Dermis microvascular lymphatic vessel endothelial cell (primary cell): ENCODE measurements at regions not wholly inside any gene's neighbourhood (a gene's known extent, or its start where the extent isn't known, plus 50 kb on each side); places are given as distances from the start of the nearest gene placed in this dataset.

Source experiments
- DNase-seq, 2 donors: peaks; one replicate each; pipeline versions ENCODE4 v3.0.0 to v3.0.0-alpha.2; 2010; ENCODE audit warnings: low read depth in 2 of 2

DNA sequence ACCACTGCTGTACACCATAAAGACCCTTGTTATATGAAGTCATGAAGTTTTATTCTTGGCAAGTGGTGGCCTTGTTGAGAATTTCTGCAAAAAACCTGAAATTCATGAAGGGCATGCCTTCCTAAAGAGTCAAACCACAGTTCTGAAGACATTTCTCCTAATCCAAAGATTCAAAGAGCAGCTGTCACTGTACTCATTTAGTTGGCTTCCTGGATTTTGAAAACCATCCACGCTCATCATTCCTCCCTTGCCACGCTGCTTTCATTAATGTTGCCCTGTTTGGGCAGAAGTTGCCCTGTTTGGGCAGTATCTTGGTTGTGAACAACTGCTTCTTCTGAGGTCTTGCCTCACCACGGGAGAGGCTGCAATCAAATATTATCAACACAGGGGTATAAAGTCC lies 560.3 kb upstream of the TLE4 start:
- DNase-seq, result no peak

DNA sequence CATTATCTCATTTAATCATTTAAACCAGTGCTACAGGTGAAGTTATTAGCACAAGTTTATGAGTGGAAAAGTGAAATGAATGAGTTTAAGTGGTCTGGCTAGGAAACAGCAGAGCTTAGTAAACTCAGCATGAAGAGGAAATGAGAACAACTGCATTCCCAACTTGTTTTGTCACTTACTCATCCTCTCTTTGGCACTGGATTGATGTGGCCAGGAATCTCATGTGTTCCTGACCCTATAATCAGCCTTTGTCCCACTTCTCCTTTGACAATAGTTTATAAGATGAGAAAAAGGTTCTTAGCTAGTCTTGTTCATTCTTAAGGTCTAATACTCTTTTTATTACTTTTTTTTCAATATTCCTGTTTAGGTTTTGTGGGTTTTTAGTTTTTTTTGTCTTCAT lies 559.2 kb upstream of the TLE4 start:
- DNase-seq, result peak; percentile 81 to 91

DNA sequence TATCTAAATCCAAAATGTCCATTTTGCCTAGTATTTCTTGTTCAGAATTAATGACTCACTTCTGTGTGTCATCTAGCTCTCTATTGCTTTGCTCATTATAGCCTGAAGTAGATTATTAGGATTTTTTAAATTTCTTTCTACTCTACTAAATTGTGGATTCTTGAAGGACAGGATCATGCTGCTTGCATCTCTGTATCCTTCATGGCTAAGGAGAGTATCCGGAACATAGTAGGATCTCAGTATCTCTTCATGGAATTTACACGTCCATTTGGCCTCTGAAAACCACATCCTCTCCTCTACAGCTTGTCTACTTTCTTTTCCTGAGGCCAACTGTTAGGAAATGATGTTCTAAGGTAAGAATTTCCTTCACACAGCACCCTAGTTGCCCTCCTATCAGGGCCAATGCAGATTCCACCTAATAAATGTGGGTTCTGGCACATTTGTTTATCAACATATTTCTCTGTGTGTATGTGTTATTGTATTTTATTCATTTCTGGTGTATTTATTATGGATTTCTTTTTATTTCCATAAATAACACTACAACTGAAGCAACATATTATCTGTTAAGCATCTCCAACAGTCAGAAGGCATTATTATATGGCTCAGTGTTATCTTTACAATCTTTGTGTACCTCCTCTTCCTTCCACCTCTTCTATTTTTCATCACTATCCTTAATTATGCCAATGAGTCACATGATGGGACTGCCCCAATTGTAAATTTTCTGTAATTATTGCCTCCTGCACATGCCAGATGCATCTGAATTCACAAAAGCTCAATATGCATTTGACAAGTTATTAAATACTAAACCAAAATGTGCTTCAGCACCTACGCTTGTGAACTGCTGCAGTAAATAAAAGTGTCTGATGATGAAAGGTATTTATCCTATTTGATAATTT lies 557.8 kb upstream of the TLE4 start:
- peak; percentile 36 to 77 for DNase-seq

DNA sequence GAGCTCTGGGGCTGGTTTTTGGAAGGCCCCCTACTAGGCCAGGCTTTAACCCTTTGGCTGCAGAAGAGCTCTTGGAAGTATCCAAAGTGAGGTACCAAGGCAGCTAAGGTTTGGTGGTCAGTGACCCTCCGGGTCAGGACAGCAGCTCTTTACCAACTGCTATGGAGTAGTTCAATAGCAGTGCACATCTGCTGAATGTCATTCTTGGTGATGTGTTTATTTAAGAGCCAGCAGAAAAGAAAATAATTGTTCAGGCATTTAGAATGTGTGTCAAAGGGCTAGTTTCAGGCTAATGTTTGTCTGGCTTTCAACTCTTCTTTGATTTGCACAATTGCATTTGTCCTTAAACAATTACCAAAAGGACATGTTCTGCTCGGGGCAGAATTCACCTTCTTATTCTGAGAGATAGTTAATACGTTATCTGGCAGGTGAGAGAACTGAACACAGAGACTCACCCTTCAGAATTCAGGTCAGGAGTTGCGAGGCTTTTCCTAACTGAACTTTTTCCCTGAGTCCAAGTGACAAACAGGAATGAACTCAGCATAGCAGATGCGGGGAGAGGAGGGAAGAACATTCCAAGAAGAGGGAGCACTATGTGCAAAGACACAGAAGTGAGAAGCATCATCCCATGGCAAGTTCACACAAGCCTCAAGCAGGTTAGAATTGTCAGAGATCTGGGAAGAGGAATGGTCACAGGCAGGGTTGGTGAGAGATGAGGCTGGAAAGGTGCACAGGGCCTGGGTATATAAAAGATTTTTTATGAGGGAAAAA lies 556.7 kb upstream of the TLE4 start:
- peak; percentile 6 to 55 for DNase-seq

DNA sequence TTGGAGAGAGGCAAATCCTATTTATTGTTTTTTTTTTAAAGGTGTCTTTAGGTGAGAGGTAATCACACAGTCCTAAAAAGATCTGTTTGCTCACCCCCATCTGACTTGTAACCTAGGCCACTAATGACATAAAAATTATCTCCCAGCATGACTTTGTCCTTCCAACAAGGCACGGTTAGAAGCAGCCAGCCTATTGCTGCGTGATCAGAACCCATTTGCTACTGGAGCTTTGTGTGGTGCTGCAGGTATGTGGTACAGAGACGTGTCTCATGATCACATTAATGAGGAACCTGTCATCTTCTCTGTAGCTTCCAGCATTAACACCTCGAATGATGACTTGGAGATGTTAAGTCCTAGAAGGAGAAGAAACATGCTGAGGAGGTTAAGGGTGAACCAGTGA lies 555.8 kb upstream of the TLE4 start:
- DNase-seq, result no peak

DNA sequence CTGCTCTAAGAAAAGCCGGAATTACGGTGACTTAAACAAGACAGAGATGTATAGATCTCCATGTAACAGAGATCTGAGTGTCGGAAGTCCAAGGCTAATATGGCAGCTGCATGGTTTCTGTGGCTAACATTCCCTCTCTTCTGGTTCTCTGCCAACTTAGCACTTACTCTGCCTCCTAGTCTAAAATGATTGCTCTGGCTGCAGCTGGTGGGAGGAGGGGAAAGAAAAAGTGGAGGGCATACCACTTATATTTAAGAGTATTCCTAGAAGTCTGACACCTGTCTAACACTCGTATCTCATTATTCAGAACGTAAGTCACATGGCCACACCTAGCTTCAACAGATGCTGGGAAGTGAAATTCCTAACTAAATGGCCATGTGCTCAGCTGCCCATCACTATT lies 551.5 kb upstream of the TLE4 start:
- no peak for DNase-seq

DNA sequence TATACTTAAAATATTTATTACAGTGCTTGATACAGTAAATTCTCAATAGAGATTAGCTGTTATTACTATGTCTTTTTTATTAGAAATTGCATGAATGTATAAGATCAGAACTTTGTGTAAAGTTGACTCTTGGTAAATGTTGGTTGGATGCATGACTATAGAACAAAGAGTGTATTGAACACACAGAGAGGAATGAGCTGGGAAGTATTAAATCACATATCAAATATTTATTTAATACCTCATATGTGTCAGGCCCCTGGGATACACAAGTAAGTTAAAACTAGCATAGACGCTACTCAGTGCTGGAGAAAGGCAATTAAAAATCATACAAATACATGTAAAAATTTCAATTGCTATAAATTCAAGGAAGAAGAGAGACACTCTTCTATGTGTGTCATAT lies 550.7 kb upstream of the TLE4 start:
- DNase-seq, result no peak

DNA sequence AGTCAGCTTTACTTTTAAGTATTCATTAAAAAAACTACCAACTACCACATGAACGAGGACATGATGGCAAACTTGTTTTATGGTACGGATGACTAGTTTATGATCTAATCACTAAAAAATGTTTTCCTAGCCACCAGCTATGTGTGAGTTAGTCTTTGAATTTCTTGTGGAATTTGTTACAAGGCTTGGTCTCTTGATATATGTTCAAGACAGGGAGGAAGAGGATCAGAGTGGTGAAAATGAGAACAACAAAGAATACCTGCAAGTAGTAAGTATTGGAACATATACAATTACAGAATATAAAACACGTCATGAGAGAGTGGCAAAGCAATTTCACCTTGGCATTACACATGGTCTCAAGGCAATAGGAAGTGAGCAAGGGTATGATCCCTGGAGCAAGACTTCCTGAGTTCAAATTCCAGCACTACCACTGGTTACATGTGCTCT lies 548.6 kb upstream of the TLE4 start:
- DNase-seq, result peak in 1 of 2 donors; percentile 59

DNA sequence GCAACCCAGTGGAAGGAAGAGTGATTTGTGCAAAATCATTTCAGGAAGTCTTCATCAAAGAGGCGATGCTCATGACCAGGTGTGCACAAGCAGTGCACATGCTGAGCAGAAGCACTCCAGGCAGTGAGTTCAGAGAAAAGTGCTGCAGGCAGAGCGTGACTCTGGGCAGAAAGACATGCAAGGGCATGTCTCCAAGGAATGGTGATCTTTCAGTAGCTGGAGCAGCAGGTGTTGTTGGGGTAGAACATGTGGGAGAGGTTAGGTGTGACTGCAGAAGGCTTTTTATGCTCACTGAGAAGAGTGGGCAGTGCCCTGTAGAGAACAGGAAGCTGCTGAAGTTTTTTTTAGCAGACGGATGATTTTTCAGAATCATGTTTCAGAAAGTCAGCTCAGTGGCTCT lies 545.4 kb upstream of the TLE4 start:
- no peak for DNase-seq

DNA sequence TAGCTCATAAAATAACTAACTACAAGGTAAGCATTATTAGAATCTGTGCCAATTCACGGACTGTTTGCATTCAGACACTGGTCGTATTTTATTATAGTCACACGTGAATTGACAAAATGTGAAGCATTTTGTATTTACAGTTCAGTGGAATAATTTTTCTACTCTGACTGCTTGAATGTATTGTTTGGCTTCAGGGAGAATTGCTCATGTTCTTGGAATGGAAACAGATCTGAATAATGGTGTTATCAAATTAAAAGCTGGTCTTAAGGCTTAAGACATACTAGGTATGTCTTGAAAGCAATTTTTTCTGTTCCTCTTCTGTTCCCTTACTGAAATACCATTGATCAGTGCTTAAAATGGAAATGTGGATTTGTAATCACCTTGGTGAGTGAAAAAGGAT lies 543.7 kb upstream of the TLE4 start:
- no peak for DNase-seq

DNA sequence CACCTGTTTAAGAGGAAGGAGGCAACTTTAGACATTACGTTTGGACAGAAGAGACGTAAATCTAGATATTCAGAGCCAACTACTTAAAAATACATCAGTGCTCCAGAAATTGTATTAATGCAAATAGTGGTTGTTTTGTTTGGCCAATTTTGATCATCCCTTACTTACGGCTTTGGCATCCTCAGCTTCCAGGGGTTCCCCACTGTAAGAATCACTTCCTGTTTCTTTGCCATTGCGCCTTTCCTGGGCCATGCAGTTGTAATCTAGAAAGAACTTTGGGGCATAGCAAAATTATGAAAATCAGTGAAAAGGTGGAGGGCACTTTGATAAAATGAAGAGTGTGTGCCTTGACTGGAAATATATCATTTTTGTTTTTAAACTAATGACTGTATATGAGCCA lies 537.2 kb upstream of the TLE4 start:
- no peak for DNase-seq

DNA sequence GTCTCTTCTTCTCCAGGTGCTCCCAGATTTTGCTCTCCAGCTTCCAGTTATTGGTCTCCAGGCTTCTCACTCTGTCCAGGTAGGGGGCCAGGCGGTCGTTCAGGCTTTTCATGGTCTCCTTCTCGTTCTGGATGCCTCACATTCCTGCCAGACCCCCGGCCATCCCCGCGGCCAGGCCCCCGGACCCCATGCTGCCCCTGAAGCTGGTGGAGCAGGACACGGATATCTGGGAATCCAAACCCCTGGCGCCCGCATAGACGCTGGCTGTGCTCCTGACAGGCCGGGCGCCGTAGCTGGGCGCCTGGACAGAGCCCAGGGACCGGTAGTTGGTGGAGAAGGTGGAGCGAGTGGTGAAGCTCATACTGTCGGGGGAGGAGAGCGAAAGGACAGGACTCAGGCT lies 534.4 kb upstream of the TLE4 start:
- DNase-seq, result no peak

DNA sequence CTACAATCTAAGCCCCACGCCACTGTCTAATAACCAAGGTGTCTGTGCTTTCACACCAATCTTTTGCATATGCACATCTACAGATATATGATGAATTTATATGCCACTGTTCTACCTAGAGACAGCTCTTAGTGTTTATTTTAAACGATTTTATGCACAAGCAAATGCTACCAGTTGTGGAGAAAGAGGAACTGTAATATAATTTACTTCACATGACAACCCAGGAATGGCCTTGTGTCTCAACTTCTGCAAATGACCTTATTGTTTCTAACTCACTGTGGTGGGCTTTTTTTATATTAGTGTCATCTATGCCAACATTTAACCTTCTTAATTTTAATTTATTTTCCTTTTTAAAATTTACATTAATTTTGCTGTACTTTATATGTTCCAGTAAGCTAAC lies 531.1 kb upstream of the TLE4 start:
- no peak for DNase-seq

DNA sequence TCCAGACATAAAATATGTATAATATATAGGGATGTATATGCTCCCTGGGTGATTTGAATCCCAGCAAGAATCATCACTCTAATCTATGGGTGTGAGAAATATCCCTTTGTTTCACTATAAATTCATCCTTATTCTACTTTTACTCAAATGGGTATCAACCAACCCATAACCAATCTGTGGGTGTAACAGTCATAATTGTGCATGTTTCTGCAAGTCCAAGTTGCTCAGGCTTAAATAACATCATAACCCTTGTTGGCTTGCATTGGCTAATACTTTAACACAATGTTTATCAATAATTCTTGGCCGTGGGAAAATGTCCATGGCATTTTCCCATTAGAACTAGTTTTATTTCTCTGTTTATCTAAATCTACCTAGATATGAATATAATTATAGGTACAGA lies 530.5 kb upstream of the TLE4 start:
- no peak for DNase-seq

DNA sequence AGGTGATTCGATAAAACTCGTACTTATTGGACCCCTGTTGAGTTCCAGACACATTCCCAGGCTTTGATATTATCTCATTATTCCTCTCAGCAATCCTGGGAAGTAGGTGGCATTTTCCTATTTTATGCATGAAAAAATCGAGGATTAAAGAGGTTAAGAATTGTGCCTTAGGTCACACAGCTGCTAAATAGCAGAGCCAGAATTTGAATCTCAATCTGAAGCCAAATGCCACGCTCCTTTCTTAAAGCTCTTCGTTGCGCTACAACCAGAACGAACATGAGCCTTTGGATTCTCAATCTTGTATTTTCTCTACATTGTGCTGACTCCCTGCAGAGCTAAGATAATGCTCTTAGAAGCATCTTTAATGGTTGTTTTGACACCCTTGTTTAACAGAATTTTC lies 527.8 kb upstream of the TLE4 start:
- DNase-seq, result no peak

DNA sequence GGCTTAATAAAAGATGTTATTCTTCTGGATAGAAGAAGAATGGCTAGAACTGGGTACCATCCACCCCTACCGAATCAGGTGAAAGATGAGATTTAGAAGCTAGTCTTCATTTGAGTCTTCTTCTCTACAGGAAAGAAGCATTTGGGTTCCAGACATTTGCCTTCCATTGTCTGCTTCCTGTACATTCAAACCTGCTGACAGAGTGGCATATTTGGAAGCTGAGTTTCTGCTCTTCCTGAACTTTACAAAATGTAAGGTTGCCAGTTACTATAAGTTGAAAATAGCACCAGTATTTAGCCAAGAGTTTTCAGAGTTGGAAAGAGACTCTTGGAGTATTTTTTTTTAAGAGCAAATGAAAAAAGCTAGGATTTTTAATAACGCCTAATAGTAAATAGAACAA lies 525.4 kb upstream of the TLE4 start:
- DNase-seq, result peak; percentile 2 to 67

DNA sequence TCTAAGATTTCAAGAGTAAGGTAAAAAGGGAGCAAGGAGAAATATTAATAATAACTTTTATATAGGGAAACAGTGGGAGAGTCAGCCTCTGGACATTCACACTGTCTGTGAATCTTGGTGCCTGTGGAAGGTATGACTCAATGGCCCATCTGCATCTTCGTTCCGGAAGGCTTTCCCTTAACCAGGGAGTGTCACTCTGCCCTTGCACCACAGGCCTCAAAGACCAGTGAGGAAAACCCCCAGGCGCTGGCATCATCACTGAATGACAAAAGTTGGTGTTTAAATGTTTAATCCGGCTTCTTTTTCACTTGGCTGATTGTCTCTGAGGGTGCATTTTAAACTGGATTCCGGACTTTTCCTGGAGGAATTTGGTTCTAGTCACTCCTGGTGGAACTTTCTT lies 522.4 kb upstream of the TLE4 start:
- DNase-seq, result no peak

DNA sequence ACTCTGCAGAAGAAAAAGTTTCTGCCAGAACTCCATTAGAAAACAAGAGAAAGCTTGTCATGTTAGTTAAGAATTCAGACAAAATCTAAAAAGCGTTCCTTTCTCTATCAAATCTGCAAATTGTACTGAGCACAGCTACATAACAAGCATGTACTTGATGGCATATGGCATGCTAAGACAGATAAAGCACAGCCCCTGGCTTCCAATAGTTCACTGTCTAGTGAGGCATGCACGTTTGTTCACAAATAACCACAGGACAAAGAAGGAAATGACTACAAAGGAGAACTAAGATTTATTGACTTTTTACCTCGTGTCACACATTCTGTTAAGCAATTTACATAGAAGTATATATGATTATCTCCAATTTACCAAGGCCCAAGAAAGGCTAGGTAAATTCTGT lies 518.2 kb upstream of the TLE4 start:
- no peak for DNase-seq

DNA sequence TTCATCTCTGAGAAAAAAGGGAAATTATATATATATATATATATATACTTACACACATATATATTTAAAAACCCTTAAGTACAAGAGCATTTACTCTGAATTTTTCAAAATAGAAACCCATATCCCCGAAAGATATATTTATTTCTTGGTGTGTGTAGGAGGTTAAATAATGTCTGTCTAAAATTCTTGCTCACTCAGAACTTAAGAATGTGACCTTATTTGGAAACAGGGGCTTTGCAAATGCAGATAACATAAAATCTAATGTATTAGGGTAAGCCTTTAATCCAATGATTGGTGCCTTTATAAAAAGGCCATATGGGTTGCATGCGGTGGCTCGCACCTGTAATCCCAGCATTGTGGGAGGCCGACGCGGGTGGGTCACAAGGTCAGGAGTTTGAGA lies 517.3 kb upstream of the TLE4 start:
- DNase-seq, result no peak

DNA sequence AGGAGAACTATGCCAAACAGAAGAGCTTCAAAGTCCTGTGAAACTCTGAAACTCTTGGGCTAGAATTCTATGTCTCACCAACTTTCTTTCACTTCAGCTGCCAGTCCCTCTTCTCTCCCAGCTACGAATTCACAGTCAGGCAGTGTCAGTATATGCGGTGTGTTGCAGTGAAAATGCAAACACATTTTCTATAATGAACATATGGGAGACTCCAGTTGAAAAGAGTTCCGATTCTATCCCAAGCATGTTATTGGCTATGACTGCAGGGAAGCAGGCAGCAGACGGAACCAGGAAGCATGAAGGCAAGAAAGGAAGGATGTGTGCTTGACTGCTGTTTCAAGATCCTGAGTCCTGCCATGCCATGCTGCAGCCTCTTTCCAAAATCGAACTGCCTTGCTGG lies 515.7 kb upstream of the TLE4 start:
- DNase-seq, result no peak

DNA sequence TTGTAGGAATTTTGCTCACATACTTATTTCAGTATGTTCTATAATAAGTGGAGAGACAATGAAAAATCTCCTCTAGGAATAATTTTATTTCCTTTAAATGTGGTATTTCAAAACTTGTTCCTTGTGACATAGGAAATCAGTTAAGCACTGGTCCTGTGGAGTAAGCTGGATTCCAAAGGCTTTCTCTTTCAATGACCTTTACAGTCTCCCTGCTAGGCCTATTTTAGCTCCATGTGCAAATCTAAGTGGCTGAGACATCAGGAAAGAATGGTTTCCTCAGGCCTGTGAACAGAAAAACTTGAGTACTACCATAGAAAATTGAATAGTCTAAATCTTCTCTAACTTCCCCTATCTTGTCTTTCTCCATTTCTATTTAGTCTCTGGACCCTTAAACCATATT lies 514.2 kb upstream of the TLE4 start:
- no peak for DNase-seq

DNA sequence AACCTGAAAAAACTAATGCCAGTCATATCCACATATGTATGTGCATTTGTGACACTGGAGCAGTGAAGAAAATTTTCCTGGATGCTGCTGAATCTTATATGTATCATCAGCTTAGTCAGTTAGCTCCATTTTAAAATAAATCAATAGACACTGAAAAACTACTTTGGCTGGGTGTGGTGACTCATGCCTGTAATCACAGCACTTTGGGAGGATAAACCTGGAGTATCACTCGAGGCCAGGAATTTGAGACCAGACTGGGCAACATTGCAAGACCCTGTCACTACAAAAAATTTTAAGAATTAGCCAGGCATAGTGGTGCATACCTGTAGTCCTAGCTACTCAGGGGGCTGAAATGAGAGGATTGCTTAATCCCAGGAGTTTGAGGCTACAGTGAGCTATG lies 511.0 kb upstream of the TLE4 start:
- DNase-seq, result no peak
